Smooth muscle cell (in vitro differentiated cells): ENCODE measurements at regions not wholly inside any gene's neighbourhood (a gene's known extent, or its start where the extent isn't known, plus 50 kb on each side); places are given as distances from the start of the nearest gene placed in this dataset.

Experiments
- DNase-seq: peaks from one replicate; lab custom pipeline; 2025; ENCODE audit not compliant: unreplicated experiment; lab: John Stamatoyannopoulos, UW
- H2AFZ ChIP-seq: fragments of 200-600 bp; sonication (generic); 2 replicates; pipeline ENCODE4 v1.6.0; 2016; ENCODE audit warnings: antibody characterized with exemption, low read depth, mild to moderate bottlenecking
- H3F3A ChIP-seq: fragments of 200-600 bp; sonication (generic); 2 replicates; pipeline ENCODE4 v1.6.0; 2017; ENCODE audit warnings: antibody characterized with exemption, low read depth
- H3K27ac ChIP-seq: fragments of 200-600 bp; sonication (generic); 2 replicates; pipeline ENCODE4 v1.5.1; 2016; ENCODE audit warnings: low read depth, mild to moderate bottlenecking
- H3K27me3 ChIP-seq: fragments of 200-600 bp; sonication (generic); 2 replicates; pipeline ENCODE4 v1.6.1; 2016; ENCODE audit warnings: low read depth, mild to moderate bottlenecking
- H3K36me3 ChIP-seq: fragments of 200-600 bp; sonication (generic); 2 replicates; pipeline ENCODE4 v1.5.1; 2016; ENCODE audit warnings: low read depth
- H3K4me1 ChIP-seq: fragments of 200-600 bp; sonication (generic); 2 replicates; pipeline ENCODE4 v1.5.1; 2016; ENCODE audit warnings: low read depth
- H3K4me2 ChIP-seq: fragments of 200-600 bp; sonication (generic); 2 replicates; pipeline ENCODE4 v1.6.0; 2016; ENCODE audit warnings: mild to moderate bottlenecking
- H3K4me3 ChIP-seq: fragments of 200-600 bp; sonication (generic); 2 replicates; pipeline ENCODE4 v1.5.1; 2016; ENCODE audit warnings: mild to moderate bottlenecking
- H3K79me2 ChIP-seq: fragments of 200-600 bp; sonication (generic); 2 replicates; pipeline ENCODE4 v1.6.0; 2016; ENCODE audit warnings: low read depth, mild to moderate bottlenecking
- H3K9ac ChIP-seq: fragments of 200-600 bp; sonication (generic); 2 replicates; pipeline ENCODE4 v1.6.0; 2016; ENCODE audit warnings: low read depth
- H3K9me3 ChIP-seq: fragments of 200-600 bp; sonication (generic); replicated peaks from 2 replicates; pipeline ENCODE4 v1.5.1; 2016; ENCODE audit warnings: low read depth
- H4K20me1 ChIP-seq: fragments of 200-600 bp; sonication (generic); 2 replicates; pipeline ENCODE4 v1.6.0; 2016; ENCODE audit warnings: low read depth
- WGBS: methylation state at CpG from one replicate; pipeline ENCODE4 v1.1.7; 2016; ENCODE audit warnings: low lambda C conversion rate; 5-methylcytosine and 5-hydroxymethylcytosine counted together
- TF ChIP-seq, protein P1 (sequence below): fragments of 200-600 bp; sonication (generic); IDR thresholded peaks from 2 replicates; pipeline ENCODE4 v1.5.1; 2017; ENCODE audit warnings: borderline replicate concordance, mild to moderate bottlenecking, antibody characterized with exemption; ENCODE audit not compliant: insufficient read depth, poor library complexity, severe bottlenecking

DNA sequence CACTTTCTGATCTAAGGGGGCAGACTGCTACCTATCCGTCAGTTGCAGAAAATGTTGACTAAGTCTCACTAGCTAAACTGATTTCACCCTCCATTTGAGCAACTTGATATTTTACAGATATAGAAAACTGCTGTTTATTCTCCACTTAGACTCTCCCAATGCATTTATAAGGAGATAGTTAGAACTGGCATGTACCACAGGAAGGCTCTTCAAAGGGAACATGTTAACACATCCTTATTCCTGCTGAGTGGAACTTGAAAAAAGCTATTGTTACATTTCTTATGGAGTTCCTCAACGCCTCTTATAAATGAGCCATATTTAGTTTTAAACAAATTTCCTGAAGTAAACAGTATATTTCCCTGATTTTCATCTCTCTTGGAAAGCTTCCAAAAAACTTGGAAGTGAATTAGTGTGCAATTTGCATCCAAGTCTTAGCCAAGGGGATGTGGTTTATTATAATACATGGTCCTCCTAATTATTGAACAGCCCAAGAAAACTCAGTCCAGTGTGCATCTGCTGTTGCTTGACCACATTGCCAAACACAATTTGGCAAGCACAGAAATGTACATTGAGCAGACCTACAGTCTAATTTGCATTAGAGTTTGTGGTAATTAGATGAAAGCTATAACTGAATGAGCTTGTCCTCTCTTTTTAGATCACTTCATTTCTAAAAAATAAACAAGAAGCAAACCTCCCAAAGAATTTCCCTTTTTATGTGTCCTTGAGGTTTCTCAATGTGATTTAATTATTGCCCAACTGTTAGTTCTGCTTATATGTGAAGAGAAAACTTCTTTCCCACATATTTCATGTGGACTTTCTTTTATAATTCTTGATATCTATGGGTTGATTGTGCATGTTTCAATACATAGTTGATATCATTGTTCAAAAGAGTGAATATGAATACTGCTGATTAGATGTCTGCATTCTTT, 72.6 kb upstream of the DPH6 start:
- no peak overlapping the region for H3K4me2 ChIP-seq
- no peak overlapping the region for H3K9ac ChIP-seq
- H3F3A ChIP-seq: no peaks in the 10 kb centered on the region
- H2AFZ ChIP-seq: no peak overlapping the region
- H3K27me3 ChIP-seq: no peaks in the 10 kb centered on the region
- no peak overlapping the region for H3K27ac ChIP-seq
- no peaks in the 10 kb centered on the region for H3K36me3 ChIP-seq
- 84% methylated on average over 2 of the region's 2 CpGs for WGBS
- H3K79me2 ChIP-seq: no peaks in the 10 kb centered on the region
- no peaks in the 10 kb centered on the region for H3K9me3 ChIP-seq
- H4K20me1 ChIP-seq: no peaks in the 10 kb centered on the region
- TF ChIP-seq, protein P1, sequence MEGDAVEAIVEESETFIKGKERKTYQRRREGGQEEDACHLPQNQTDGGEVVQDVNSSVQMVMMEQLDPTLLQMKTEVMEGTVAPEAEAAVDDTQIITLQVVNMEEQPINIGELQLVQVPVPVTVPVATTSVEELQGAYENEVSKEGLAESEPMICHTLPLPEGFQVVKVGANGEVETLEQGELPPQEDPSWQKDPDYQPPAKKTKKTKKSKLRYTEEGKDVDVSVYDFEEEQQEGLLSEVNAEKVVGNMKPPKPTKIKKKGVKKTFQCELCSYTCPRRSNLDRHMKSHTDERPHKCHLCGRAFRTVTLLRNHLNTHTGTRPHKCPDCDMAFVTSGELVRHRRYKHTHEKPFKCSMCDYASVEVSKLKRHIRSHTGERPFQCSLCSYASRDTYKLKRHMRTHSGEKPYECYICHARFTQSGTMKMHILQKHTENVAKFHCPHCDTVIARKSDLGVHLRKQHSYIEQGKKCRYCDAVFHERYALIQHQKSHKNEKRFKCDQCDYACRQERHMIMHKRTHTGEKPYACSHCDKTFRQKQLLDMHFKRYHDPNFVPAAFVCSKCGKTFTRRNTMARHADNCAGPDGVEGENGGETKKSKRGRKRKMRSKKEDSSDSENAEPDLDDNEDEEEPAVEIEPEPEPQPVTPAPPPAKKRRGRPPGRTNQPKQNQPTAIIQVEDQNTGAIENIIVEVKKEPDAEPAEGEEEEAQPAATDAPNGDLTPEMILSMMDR: no peak
- peaks cover under 1% of the 10 kb centered on the region for H3K4me1 ChIP-seq
- no peak overlapping the region for H3K4me3 ChIP-seq
- no peak for DNase-seq

DNA sequence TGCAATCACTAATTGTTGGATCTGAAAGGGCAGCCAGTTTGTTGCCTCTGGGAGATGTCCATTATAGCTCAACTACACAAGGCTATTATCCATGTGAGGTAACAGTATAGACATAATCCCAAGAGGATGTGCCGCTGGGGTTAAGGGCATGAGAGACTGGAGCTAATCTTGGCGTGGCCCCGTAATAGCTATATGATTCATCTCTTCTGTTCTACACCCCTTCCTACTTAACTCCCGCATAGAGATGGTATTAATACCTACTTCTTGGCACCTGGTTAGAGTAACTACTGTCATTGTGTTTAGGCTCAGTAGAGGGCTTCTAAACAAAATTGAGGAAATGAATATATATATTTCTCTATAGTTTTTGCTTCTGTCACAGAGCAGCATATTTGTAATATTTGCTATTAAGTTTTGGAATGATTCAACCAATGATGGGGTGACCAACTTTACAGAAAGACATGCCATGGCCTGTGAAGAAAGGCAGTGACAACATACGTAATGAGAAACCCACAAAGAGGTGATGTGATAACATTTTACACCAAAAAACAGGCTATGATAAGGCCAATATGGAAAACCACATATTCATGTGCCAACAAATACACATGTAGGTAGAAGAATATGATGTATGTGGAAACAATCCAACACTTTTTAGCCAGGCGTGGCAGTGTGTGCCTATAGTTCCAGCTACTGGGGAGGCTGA, 76.8 kb upstream of the DPH6 start:
- no peaks in the 10 kb centered on the region for H3F3A ChIP-seq
- 89% methylated on average over 6 of the region's 6 CpGs for WGBS
- DNase-seq: no peak
- H3K4me3 ChIP-seq: no peak overlapping the region
- no peaks in the 10 kb centered on the region for H3K79me2 ChIP-seq
- no peaks in the 10 kb centered on the region for H3K4me1 ChIP-seq
- H3K9ac ChIP-seq: no peak overlapping the region
- H4K20me1 ChIP-seq: no peaks in the 10 kb centered on the region
- no peak overlapping the region for H2AFZ ChIP-seq
- H3K36me3 ChIP-seq: no peaks in the 10 kb centered on the region
- H3K4me2 ChIP-seq: no peak overlapping the region
- no peaks in the 10 kb centered on the region for H3K9me3 ChIP-seq
- no peak overlapping the region for H3K27ac ChIP-seq
- H3K27me3 ChIP-seq: no peaks in the 10 kb centered on the region
- TF ChIP-seq, protein P1: no peak

DNA sequence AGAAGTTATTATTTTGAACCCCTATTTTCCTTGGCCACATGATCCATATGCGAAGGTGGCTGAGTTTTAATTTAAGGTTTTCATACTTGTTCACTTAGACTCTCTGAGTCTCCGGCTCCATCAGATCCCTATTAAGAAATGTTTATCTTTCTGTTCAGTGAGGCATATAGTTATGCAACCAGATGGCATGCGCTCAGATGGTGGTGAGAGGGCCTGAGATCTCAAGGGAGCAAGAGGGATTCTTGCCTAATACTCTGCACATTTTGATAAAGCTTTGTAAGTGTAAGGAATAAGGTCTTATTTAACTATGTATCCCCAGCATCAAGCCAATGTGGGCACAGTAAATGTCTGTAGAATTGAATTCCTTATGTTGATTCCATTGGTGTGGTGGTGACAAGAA, 78.9 kb upstream of the DPH6 start:
- no peaks in the 10 kb centered on the region for H3K79me2 ChIP-seq
- H3F3A ChIP-seq: no peaks in the 10 kb centered on the region
- no peak for DNase-seq
- H3K27me3 ChIP-seq: no peaks in the 10 kb centered on the region
- no peak overlapping the region for H3K27ac ChIP-seq
- WGBS: 74% methylated on average over 3 of the region's 3 CpGs
- TF ChIP-seq, protein P1: no peak
- H3K9ac ChIP-seq: no peak overlapping the region
- no peaks in the 10 kb centered on the region for H3K36me3 ChIP-seq
- H3K9me3 ChIP-seq: no peaks in the 10 kb centered on the region
- no peaks in the 10 kb centered on the region for H3K4me1 ChIP-seq
- H2AFZ ChIP-seq: no peak overlapping the region
- no peak overlapping the region for H3K4me3 ChIP-seq
- no peak overlapping the region for H3K4me2 ChIP-seq
- H4K20me1 ChIP-seq: no peaks in the 10 kb centered on the region
